HG02973 (cell line): ENCODE measurements at regions not wholly inside any gene's neighbourhood (a gene's known extent, or its start where the extent isn't known, plus 50 kb on each side); places are given as distances from the start of the nearest gene placed in this dataset.

Experiments used
- ATAC-seq: cut with Tn5 transposase; IDR thresholded peaks from one replicate; pipeline ENCODE4 v1.9.1; 2021; ENCODE audit warnings: moderate library complexity; ENCODE audit not compliant: unreplicated experiment

- ATAC-seq = no peak
Observed at GRCh38 chr7:35355199-35355598, 101.3 kb upstream of the TBX20 start.

DNA sequence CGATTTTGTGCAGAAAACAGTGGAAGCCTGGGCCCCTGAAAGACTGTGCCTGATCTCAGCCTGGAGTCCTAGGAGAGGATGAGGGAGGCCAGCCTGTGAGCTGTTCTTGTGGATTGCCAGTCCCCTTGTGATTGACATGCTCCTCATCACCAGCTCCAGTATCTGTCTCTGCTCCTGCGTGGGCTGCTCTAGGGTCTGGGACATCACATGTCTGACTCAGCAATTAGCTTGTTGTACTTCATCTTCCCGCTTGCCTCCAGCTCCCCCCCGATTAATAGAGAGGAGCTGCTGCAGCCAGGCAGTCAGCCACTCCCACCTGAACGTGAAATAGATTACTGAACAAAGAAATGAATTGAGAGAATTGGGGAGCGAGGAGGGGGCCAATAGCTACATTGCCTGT lies 99.6 kb upstream of the TBX20 start:
- ATAC-seq = no peak

- no peak for ATAC-seq
Observed at GRCh38 chr7:35351466-35351865, 97.6 kb upstream of the TBX20 start.

- no peak for ATAC-seq
Observed at GRCh38 chr7:35348611-35349400, 94.9 kb upstream of the TBX20 start.

DNA sequence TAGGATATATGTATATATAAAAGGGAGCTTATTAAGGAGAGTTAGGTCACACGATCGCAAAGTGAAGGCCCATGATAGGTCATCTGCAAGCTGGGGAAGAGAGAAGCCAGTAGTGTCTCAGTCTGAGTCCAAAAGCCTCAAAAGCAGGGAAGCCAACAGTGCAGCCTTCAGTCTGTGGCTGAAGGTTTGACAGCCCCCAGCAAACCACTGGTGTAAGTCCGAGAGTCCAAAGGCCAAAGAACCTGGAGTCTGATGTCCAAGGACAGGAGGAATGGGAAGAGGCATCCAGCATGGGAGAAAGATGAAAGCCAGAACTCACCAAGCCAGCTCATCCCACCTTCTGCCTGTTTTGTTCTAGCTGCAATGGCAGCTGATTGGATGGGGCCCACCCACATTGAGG lies 88.9 kb upstream of the TBX20 start:
- no peak for ATAC-seq

- no peak for ATAC-seq
Observed at GRCh38 chr7:35339811-35340210, 85.9 kb upstream of the TBX20 start.

GRCh38 chr7:35336444-35336843 lies 82.5 kb upstream of the TBX20 start:
- ATAC-seq = no peak

DNA sequence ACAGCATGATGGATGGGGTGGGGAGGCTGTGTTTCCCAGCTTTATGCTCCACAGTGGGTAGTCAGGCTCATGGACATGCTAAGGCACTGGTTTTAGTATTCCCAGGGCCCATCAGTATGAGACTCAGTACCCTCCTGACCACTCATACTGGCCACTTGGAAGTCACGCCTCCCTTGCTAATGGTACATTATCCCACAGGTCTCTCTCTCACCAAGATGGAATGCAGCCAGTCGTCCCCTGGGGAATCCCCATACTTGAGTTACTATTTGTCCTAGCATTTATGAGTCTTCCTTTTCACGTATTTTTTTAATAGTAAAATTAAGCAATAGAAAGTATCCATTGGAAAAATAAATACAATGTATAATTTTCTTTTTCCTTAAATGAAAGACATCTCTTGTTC lies 80.6 kb upstream of the TBX20 start:
- no peak for ATAC-seq

DNA sequence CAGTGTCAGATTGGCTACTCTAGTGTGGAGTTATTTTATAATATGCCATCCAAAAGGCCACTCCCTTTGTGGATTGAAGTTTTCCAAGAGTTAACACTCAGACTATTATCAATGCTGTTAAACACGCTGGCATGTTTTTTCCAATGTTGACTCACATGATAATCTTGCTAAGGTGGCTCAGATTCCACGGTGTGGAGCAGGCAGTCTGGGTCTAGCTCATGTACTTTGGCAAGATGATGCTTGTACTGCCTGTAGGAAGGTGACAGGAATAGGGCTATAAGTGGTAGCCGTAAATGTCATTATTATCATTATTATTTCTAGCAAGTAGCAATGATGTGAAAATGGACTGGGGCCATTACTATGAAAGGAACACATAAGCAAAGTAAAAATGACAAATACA lies 79.4 kb upstream of the TBX20 start:
- no peak for ATAC-seq

DNA sequence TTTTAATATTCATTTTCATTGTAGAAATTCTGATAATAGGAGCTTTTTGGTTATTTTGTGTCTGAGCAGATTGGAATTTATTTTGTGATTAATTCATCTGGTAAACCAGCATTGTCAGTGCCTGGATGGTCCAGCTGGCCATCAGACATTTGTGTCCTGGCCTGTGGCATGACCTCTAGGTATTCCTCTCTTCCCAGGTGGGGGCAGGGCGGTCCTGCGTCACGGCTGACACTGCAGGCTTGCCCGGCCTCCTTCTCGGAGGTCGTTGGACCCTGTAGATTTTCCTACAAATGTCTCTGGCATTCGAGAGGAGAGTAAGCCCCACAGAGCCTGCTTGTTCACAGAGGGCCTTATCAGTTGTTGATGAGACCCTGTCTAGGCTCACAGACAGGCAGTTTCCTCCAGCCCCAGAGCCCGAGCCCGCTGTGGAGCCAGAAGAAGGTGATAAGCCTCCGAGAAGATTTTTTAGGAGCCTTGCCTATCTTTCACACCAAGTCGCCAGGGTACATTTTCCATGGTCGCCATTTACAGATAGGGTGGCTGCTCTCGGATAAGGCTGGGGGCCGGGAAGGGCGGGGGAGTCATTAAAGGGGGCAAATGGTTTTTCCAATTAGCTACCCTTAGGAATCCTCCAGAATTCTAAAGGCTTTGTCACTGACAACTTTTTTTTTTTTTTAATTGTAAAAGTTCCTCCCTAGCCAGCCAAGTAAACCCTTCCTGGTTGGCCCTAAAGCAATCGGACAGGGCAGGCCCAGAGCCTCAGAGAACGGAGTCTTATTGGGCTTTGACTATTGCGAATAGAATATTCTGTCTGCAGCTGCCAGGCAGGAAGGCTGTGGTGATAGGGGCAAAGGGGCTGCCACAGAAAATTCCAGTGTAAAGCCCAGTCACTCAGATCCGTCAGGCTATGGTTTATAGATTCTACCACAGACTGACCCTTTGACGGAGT lies 78.1 kb upstream of the TBX20 start:
- ATAC-seq = no peak

- no peak for ATAC-seq
Observed at GRCh38 chr7:35329026-35329425, 75.1 kb upstream of the TBX20 start.

GRCh38 chr7:35319606-35320005 lies 65.7 kb upstream of the TBX20 start:
- ATAC-seq = no peak

- no peak for ATAC-seq
Observed at GRCh38 chr7:35316549-35316948, 62.6 kb upstream of the TBX20 start.

DNA sequence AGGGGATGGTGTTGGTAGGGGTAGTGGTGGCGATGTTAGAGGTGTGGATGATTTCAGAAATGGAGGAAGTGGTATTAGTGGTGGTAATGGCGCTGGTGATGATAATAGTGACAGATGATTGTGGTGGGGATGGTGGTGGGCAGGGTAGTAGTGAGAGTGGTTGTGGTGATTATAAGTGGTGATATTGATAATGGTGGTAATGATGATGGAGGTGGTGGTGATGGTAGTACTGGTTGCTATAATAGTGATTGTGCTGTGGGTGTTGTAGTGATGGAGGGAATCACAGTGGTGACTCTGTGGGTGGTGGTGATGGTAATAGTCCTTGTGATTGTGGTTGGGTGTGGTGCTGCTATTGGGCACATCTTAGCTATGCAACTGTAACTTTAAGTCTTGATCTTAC lies 61.6 kb upstream of the TBX20 start:
- no peak for ATAC-seq

DNA sequence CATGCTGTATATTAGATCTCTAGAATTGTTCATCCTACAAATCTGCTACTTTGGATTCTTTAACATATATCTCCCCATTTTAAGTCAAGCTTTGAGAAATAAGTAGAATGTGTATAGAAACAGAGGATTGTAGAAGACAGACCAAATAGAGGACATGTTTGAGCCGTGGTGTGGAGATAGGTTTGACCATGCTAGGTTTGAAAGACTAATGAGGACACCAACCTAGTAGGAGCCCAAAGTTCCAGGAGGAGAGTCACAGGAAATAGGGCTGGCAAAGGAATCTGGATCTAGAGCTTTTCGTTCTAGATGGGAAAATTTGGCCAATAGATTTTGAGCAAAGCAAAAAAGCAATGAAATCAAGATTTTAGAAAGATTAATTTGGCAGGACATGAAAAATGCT lies 60.5 kb upstream of the TBX20 start:
- ATAC-seq = no peak

DNA sequence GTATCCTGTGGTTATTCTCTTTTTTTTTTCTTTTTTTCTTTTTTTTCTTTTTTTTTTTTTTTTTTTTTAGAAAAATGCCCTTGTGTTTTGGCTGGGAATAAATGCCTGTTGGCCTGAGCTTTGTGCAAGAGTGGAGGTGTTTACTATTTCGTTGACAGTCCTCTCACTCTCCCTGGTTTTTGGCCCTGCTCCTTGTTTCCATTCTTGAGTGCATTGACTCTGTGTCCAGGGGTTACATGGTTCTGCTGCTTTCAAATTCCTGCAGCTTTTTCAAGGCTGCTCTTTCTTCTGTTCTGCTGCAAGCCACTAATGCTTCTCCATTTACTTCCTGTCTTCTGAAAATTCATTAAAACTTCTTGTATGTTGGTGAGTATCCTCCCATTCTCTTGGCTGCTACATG lies 59.7 kb upstream of the TBX20 start:
- ATAC-seq = no peak
